ENCODE measurements at regions not wholly inside any gene's neighbourhood (a gene's known extent, or its start where the extent isn't known, plus 50 kb on each side); places are given as distances from the start of the nearest gene placed in this dataset.

GRCh38 chr7:156560075-156560474 lies 80.5 kb upstream of the RNF32 start:
- intact Hi-C loops (cut with micrococcal nuclease) (no loop called here), dilution Hi-C loops (cut with MboI; ENCODE audit: extremely low pct_ligation_motif_present, low sequenced_read_pairs) (no loop called here)
- H4K20me1 ChIP-seq (replicated peaks; ENCODE audit: control insufficient read depth, extremely low read depth, insufficient read depth, low read length) = no peaks in the 10 kb centered on the region
- H3K36me3 ChIP-seq (ENCODE audit: control insufficient read depth in 2 of 2, extremely low read depth in 1 of 2, insufficient read depth in 2 of 2, low read length in 2 of 2) = no peaks in the 10 kb centered on the region
- CTCF ChIA-PET = no interaction called here
- no peak overlapping the region for H3K27ac ChIP-seq (ENCODE audit: insufficient read depth, low read depth, low read length)
- no peak overlapping the region for H2AFZ ChIP-seq (ENCODE audit: low read depth, low read length)
- no peak overlapping the region for H3K4me3 ChIP-seq (replicated peaks in 1 of 3; ENCODE audit: insufficient read depth in 1 of 3, low read depth in 1 of 3, low read length in 3 of 3)
- H3K9me3 ChIP-seq (replicated peaks; ENCODE audit: control insufficient read depth, insufficient read depth, low read length) = no peaks in the 10 kb centered on the region
- DNase-seq (ENCODE audit: low read depth, low spot score) = no peak
- H3K27me3 ChIP-seq (ENCODE audit: control insufficient read depth in 2 of 2, insufficient read depth in 2 of 2, low read length in 2 of 2) = no peaks in the 10 kb centered on the region
- no peak overlapping the region for H3K4me2 ChIP-seq (ENCODE audit: insufficient read depth, low read length)
- H3K4me1 ChIP-seq (ENCODE audit: control insufficient read depth, extremely low read depth, insufficient read depth, low read length) = no peaks in the 10 kb centered on the region
- H3K9ac ChIP-seq (replicated peaks; ENCODE audit: extremely low read depth, insufficient read depth, low read length) = no peak overlapping the region
- FAIRE-seq = no peak
- no TSS peak for BruUV-seq (replicated peaks)
- H3K9me1 ChIP-seq (replicated peaks; ENCODE audit: control insufficient read depth, extremely low read depth, insufficient read depth, low read length) = no peaks in the 10 kb centered on the region
- H3K79me2 ChIP-seq (ENCODE audit: control insufficient read depth, insufficient read depth, low read length) = no peaks in the 10 kb centered on the region
- POLR2A ChIA-PET = no interaction called here
- TF ChIP-seq FOS (IDR thresholded peaks at IDR 0.05; ENCODE audit: borderline replicate concordance, insufficient read depth, low read length) (no peak), POLR2AphosphoS5 (IDR thresholded peaks at IDR 0.05; ENCODE audit: insufficient read depth, low read depth, low read length) (no peak), MYC (IDR thresholded peaks at IDR 0.05; ENCODE audit: low read depth, low read length) (no peak), CTCF (IDR thresholded peaks at IDR 0.05; ENCODE audit: extremely low read depth in 1 of 2, insufficient read depth in 1 of 2, low read depth in 1 of 2, low read length in 2 of 2) (peak in 1 of 2 donors; percentile 15), EZH2 (IDR thresholded peaks at IDR 0.05; ENCODE audit: borderline replicate concordance, low read depth, low read length, severe bottlenecking) (no peak), MAX (IDR thresholded peaks at IDR 0.05; ENCODE audit: insufficient read depth, insufficient read length) (no peak)

- Histone ChIP-seq H3K9me3 (replicated peaks; ENCODE audit: control insufficient read depth, insufficient read depth, low read length) (no peaks in the 10 kb centered on the region), H3K4me3 (replicated peaks in 1 of 3; ENCODE audit: insufficient read depth in 1 of 3, low read depth in 1 of 3, low read length in 3 of 3) (no peak overlapping the region), H3K27me3 (ENCODE audit: control insufficient read depth in 2 of 2, insufficient read depth in 2 of 2, low read length in 2 of 2) (no peaks in the 10 kb centered on the region), H3K27ac (ENCODE audit: insufficient read depth, low read depth, low read length) (no peak overlapping the region), H3K4me2 (ENCODE audit: insufficient read depth, low read length) (no peak overlapping the region), H3K79me2 (ENCODE audit: control insufficient read depth, insufficient read depth, low read length) (no peaks in the 10 kb centered on the region), H3K4me1 (ENCODE audit: control insufficient read depth, extremely low read depth, insufficient read depth, low read length) (no peaks in the 10 kb centered on the region), H2AFZ (ENCODE audit: low read depth, low read length) (no peak overlapping the region), H4K20me1 (replicated peaks; ENCODE audit: control insufficient read depth, extremely low read depth, insufficient read depth, low read length) (no peaks in the 10 kb centered on the region), H3K9me1 (replicated peaks; ENCODE audit: control insufficient read depth, extremely low read depth, insufficient read depth, low read length) (no peaks in the 10 kb centered on the region), H3K9ac (replicated peaks; ENCODE audit: extremely low read depth, insufficient read depth, low read length) (no peak overlapping the region), H3K36me3 (ENCODE audit: control insufficient read depth in 2 of 2, extremely low read depth in 1 of 2, insufficient read depth in 2 of 2, low read length in 2 of 2) (no peaks in the 10 kb centered on the region)
- CTCF ChIA-PET = no interaction called here
- DNase-seq (ENCODE audit: low read depth, low spot score) (no peak), FAIRE-seq (no peak)
- TF ChIP-seq MYC (IDR thresholded peaks at IDR 0.05; ENCODE audit: low read depth, low read length) = no peak
- TF ChIP-seq CTCF (IDR thresholded peaks at IDR 0.05; ENCODE audit: extremely low read depth in 1 of 2, insufficient read depth in 1 of 2, low read depth in 1 of 2, low read length in 2 of 2) = no peak
- TF ChIP-seq MAX (IDR thresholded peaks at IDR 0.05; ENCODE audit: insufficient read depth, insufficient read length) = no peak
- no peak for TF ChIP-seq JUN (IDR thresholded peaks at IDR 0.05; ENCODE audit: borderline replicate concordance, insufficient read depth, insufficient read length, low read depth)
- no peak for TF ChIP-seq FOS (IDR thresholded peaks at IDR 0.05; ENCODE audit: borderline replicate concordance, insufficient read depth, low read length)
- no peak for TF ChIP-seq POLR2AphosphoS5 (IDR thresholded peaks at IDR 0.05; ENCODE audit: insufficient read depth, low read depth, low read length)
- TF ChIP-seq GATA2 (IDR thresholded peaks at IDR 0.05; ENCODE audit: insufficient read depth, insufficient read length, low read depth, low read length) = no peak
- no peak for TF ChIP-seq POLR2A (IDR thresholded peaks at IDR 0.05; ENCODE audit: low read depth, low read length)
- no peak for TF ChIP-seq EZH2 (IDR thresholded peaks at IDR 0.05; ENCODE audit: borderline replicate concordance, low read depth, low read length, severe bottlenecking)
- intact Hi-C loops (cut with micrococcal nuclease) = no loop called here
- dilution Hi-C loops (cut with MboI; ENCODE audit: extremely low pct_ligation_motif_present, low sequenced_read_pairs) = no loop called here
- POLR2A ChIA-PET = no interaction called here
- BruUV-seq (replicated peaks) = no TSS peak
Observed at GRCh38 chr7:156559001-156559400, 81.6 kb upstream of the RNF32 start.
